A549 (cell line): ENCODE measurements at regions not wholly inside any gene's neighbourhood (a gene's known extent, or its start where the extent isn't known, plus 50 kb on each side); places are given as distances from the start of the nearest gene placed in this dataset.

Experiments
- ATAC-seq, 2 experiments: fragments of 200-7000 bp in 1 of 2; fragments of >200 bp in 1 of 2; cut with Nextera tagmentation in 1 of 2; cut with Tn5 transposase in 1 of 2; 3 replicates each; pipeline versions ENCODE4 v1.8.0 to v1.9.1; 2018 to 2020; ENCODE audit warnings: mild to moderate bottlenecking in 1 of 2, moderate library complexity in 1 of 2
- CTCF ChIA-PET: fragments of 300-600 bp; sonication (Branson Sonifier 250); formaldehyde crosslinking; extraction: SDS; loops from one replicate; lab custom pipeline; 2021; ENCODE audit warnings: antibody characterized with exemption, inconsistent platforms; lab: Yijun Ruan, JAX
- POLR2A ChIA-PET: fragments of 350-600 bp; formaldehyde crosslinking; extraction: SDS; loops from one replicate; lab custom pipeline; 2021; ENCODE audit warnings: antibody characterized with exemption, inconsistent platforms; lab: Yijun Ruan, JAX
- DNase-seq, 2 experiments: peaks; one replicate each; pipeline versions ENCODE4 v3.0.0 to v3.0.0-alpha.2; 2011 to 2016; ENCODE audit warnings: low read depth in 1 of 2, low spot score in 1 of 2
- FAIRE-seq: peaks from 2 replicates; lab custom pipeline; 2011; peaks lifted over from hg19 to GRCh38; lab: Jason Lieb, UNC
- H3K27ac ChIP-seq, 2 experiments: fragments of >200 bp; sonication (Bioruptor Twin); formaldehyde crosslinking; 3 replicates each; pipeline ENCODE4 v1.5.1; 2016 to 2017
- H3K4me1 ChIP-seq: fragments of >200 bp; sonication (Bioruptor Twin); formaldehyde crosslinking; 3 replicates; pipeline ENCODE4 v1.6.1; 2016
- H3K4me2 ChIP-seq: fragments of >200 bp; sonication (Bioruptor Twin); formaldehyde crosslinking; 3 replicates; pipeline ENCODE4 v1.6.1; 2016
- H3K4me3 ChIP-seq: fragments of >200 bp; sonication (Bioruptor Twin); formaldehyde crosslinking; 3 replicates; pipeline ENCODE4 v1.5.1; 2016
- H3K9me3 ChIP-seq: fragments of >200 bp; sonication (Bioruptor Twin); formaldehyde crosslinking; 3 replicates; pipeline ENCODE4 v1.6.1; 2016
- CBX2 ChIP-seq: fragments of 200-600 bp; sonication (generic); IDR thresholded peaks from 2 replicates; pipeline ENCODE4 v1.6.1; 2016; ENCODE audit warnings: low read depth, mild to moderate bottlenecking, borderline replicate concordance
- CBX8 ChIP-seq: fragments of 200-600 bp; sonication (generic); IDR thresholded peaks from 2 replicates; pipeline ENCODE4 v1.6.1; 2016
- CEBPB ChIP-seq, 2 experiments: fragments of >200 bp in 1 of 2; sonication (Bioruptor Twin) in 1 of 2; formaldehyde crosslinking in 1 of 2; IDR thresholded peaks; 2 replicates each; pipeline ENCODE4 v1.6.1; 2012 to 2016
- CHD4 ChIP-seq: fragments of 200-600 bp; sonication (generic); IDR thresholded peaks from 2 replicates; pipeline ENCODE4 v1.6.1; 2016; ENCODE audit warnings: antibody characterized with exemption, mild to moderate bottlenecking, borderline replicate concordance
- EHF ChIP-seq: fragments of 250-450 bp; sonication (Bioruptor Pico); IDR thresholded peaks from 2 replicates; pipeline ENCODE4 v1.5.0; 2020; ENCODE audit warnings: mild to moderate bottlenecking
- EP300 ChIP-seq, 2 experiments: fragments of >200 bp; sonication (Bioruptor Twin); formaldehyde crosslinking; IDR thresholded peaks; 2 replicates in 1 of 2; 3 replicates in 1 of 2; pipeline ENCODE4 v1.6.1; 2016 to 2017
- ESRRA ChIP-seq: fragments of 150-350 bp; IDR thresholded peaks from 2 replicates; pipeline ENCODE4 v1.6.1; 2014; ENCODE audit warnings: mild to moderate bottlenecking, low read length, borderline replicate concordance
- FOSL2 ChIP-seq, 2 experiments: fragments of 450-650 bp in 1 of 2; fragments of >200 bp in 1 of 2; sonication (Bioruptor Twin) in 1 of 2; formaldehyde crosslinking; IDR thresholded peaks; 2 replicates each; pipeline versions ENCODE4 v1.5.0 to v1.6.1; 2016 to 2020; ENCODE audit warnings: mild to moderate bottlenecking in 1 of 2, moderate library complexity in 1 of 2
- GATA3 ChIP-seq: IDR thresholded peaks from 2 replicates; pipeline ENCODE4 v1.6.1; 2012; ENCODE audit warnings: borderline replicate concordance
- HDAC2 ChIP-seq: fragments of 200-600 bp; sonication (generic); IDR thresholded peaks from 2 replicates; pipeline ENCODE4 v1.6.1; 2016
- JUN ChIP-seq, 2 experiments: fragments of >200 bp; sonication (Bioruptor Twin); formaldehyde crosslinking; IDR thresholded peaks; 2 replicates in 1 of 2; 3 replicates in 1 of 2; pipeline ENCODE4 v1.6.1; 2016 to 2017
- JUNB ChIP-seq: fragments of >200 bp; sonication (Bioruptor Twin); formaldehyde crosslinking; IDR thresholded peaks from 2 replicates; pipeline ENCODE4 v1.6.1; 2016
- NFE2L2 ChIP-seq: fragments of 150-350 bp; conservative IDR thresholded peaks from 2 replicates; pipeline ENCODE4 v1.6.1; 2014; ENCODE audit warnings: low read length
- POLR2AphosphoS2 ChIP-seq: conservative IDR thresholded peaks from 2 replicates; pipeline ENCODE4 v1.6.1; 2012; ENCODE audit warnings: low read length, improper control_type of control experiment, inconsistent platforms
- RAD21 ChIP-seq, 2 experiments: fragments of >200 bp in 1 of 2; sonication (Bioruptor Twin) in 1 of 2; formaldehyde crosslinking in 1 of 2; IDR thresholded peaks in 1 of 2; conservative IDR thresholded peaks in 1 of 2; 2 replicates in 1 of 2; 3 replicates in 1 of 2; pipeline ENCODE4 v1.6.1; 2012 to 2018; ENCODE audit warnings: inconsistent platforms in 1 of 2
- SMC3 ChIP-seq: fragments of >200 bp; sonication (Bioruptor Twin); formaldehyde crosslinking; IDR thresholded peaks from 3 replicates; pipeline ENCODE4 v1.6.1; 2018; ENCODE audit warnings: inconsistent platforms
- ZC3H11A ChIP-seq: fragments of 450-650 bp; IDR thresholded peaks from 2 replicates; pipeline ENCODE4 v1.6.1; 2014; ENCODE audit warnings: antibody characterized with exemption, mild to moderate bottlenecking
- ZFP36 ChIP-seq: fragments of 450-650 bp; IDR thresholded peaks from 2 replicates; pipeline ENCODE4 v1.6.1; 2014; ENCODE audit warnings: borderline replicate concordance; ENCODE audit not compliant: partially characterized antibody
- ZSCAN20 ChIP-seq: fragments of 250-450 bp; sonication (Bioruptor Pico); IDR thresholded peaks from 2 replicates; pipeline ENCODE4 v1.8.0; 2022; ENCODE audit warnings: mild to moderate bottlenecking, moderate library complexity
- WGBS: methylation state at CpG from one replicate; pipeline ENCODE4 v1.1.6; 2017; ENCODE audit errors: missing lambda C conversion rate; 5-methylcytosine and 5-hydroxymethylcytosine counted together
- TF ChIP-seq, protein P1 (sequence below): IDR thresholded peaks from 2 replicates; pipeline ENCODE4 v1.6.1; 2012
- TF ChIP-seq, protein P2 (sequence below): IDR thresholded peaks from 2 replicates; pipeline ENCODE4 v1.6.1; 2012; ENCODE audit warnings: low read depth, borderline replicate concordance
- TF ChIP-seq, protein P3 (sequence below): fragments of 200-600 bp; sonication (generic); IDR thresholded peaks from 2 replicates; pipeline ENCODE4 v1.6.1; 2016; ENCODE audit warnings: antibody characterized with exemption, mild to moderate bottlenecking, moderate library complexity
- TF ChIP-seq, protein P4 (sequence below): fragments of >200 bp; sonication (Bioruptor Twin); formaldehyde crosslinking; IDR thresholded peaks from 3 replicates; pipeline ENCODE4 v1.6.1; 2016
- TF ChIP-seq, protein P5 (sequence below): fragments of >200 bp; sonication (Bioruptor Twin); formaldehyde crosslinking; IDR thresholded peaks from 2 replicates; pipeline ENCODE4 v1.6.1; 2016

DNA sequence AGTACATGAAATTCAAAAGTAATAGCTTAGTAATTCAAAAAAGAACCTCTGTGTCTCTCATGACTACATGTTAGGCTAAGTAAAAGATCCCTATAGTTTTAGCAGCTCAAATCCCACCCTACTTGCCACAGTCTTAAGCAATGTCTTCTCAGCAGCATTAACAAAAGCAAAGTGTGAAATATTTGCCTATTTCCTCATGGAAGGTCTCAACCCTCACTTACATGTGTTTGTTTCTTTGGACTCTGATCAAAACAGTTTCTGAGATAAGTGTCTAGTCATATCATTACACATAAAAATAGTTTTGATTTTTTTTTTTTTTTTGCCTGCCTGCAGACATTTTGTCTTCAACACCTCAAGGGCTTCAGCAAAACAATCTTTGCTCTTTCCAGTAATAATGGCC is 310.5 kb downstream of the CETN3 start (continued):
- TF ChIP-seq EP300 (IDR thresholded peaks at IDR 0.05) (no peak), ZFP36 (no peak), RAD21 (conservative IDR thresholded peaks at IDR 0.05 in 1 of 2, IDR thresholded peaks at IDR 0.05 in 1 of 2) (no peak)

DNA sequence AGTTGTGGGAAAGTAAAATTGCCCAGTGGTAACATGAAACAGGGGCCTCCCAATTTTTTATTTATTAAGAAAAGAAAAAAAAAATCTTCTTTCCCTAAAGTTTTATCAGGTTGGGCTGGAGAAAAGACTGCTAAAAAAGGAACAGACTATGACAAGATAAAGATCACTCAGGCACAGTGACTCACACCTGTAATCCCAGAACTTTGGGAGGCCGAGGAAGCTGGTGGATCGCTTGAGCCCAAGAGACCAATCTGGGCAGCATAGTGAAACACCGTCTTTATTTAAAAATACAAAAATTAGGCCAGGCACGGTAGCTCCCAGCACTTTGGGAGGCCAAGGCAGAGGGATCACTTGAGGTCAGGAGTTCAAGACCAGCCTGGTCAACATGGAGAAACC is 312.5 kb downstream of the CETN3 start:
- TF ChIP-seq EHF (CRISPR knock-in tag) (no peak), ZFP36 (no peak), JUNB (no peak), CBX2 (no peak), CBX8 (no peak), ZC3H11A (no peak), ESRRA (no peak), ZSCAN20 (CRISPR knock-in tag) (no peak), HDAC2 (no peak), NFE2L2 (no peak), SMC3 (no peak), POLR2AphosphoS2 (no peak), GATA3 (no peak), CEBPB (IDR thresholded peaks at IDR 0.05) (no peak)
- TF ChIP-seq, protein P1, sequence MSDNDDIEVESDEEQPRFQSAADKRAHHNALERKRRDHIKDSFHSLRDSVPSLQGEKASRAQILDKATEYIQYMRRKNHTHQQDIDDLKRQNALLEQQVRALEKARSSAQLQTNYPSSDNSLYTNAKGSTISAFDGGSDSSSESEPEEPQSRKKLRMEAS, result no peak
- TF ChIP-seq, protein P2, sequence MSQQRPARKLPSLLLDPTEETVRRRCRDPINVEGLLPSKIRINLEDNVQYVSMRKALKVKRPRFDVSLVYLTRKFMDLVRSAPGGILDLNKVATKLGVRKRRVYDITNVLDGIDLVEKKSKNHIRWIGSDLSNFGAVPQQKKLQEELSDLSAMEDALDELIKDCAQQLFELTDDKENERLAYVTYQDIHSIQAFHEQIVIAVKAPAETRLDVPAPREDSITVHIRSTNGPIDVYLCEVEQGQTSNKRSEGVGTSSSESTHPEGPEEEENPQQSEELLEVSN, result no peak
- TF ChIP-seq, protein P3, sequence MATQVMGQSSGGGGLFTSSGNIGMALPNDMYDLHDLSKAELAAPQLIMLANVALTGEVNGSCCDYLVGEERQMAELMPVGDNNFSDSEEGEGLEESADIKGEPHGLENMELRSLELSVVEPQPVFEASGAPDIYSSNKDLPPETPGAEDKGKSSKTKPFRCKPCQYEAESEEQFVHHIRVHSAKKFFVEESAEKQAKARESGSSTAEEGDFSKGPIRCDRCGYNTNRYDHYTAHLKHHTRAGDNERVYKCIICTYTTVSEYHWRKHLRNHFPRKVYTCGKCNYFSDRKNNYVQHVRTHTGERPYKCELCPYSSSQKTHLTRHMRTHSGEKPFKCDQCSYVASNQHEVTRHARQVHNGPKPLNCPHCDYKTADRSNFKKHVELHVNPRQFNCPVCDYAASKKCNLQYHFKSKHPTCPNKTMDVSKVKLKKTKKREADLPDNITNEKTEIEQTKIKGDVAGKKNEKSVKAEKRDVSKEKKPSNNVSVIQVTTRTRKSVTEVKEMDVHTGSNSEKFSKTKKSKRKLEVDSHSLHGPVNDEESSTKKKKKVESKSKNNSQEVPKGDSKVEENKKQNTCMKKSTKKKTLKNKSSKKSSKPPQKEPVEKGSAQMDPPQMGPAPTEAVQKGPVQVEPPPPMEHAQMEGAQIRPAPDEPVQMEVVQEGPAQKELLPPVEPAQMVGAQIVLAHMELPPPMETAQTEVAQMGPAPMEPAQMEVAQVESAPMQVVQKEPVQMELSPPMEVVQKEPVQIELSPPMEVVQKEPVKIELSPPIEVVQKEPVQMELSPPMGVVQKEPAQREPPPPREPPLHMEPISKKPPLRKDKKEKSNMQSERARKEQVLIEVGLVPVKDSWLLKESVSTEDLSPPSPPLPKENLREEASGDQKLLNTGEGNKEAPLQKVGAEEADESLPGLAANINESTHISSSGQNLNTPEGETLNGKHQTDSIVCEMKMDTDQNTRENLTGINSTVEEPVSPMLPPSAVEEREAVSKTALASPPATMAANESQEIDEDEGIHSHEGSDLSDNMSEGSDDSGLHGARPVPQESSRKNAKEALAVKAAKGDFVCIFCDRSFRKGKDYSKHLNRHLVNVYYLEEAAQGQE, result no peak
- TF ChIP-seq, protein P4, sequence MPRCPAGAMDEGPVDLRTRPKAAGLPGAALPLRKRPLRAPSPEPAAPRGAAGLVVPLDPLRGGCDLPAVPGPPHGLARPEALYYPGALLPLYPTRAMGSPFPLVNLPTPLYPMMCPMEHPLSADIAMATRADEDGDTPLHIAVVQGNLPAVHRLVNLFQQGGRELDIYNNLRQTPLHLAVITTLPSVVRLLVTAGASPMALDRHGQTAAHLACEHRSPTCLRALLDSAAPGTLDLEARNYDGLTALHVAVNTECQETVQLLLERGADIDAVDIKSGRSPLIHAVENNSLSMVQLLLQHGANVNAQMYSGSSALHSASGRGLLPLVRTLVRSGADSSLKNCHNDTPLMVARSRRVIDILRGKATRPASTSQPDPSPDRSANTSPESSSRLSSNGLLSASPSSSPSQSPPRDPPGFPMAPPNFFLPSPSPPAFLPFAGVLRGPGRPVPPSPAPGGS, result no peak
- TF ChIP-seq, protein P5, sequence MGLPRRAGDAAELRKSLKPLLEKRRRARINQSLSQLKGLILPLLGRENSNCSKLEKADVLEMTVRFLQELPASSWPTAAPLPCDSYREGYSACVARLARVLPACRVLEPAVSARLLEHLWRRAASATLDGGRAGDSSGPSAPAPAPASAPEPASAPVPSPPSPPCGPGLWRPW, result no peak
- TF ChIP-seq, all 56 proteins: peak for 0
- Histone ChIP-seq H3K4me3 (no peak overlapping the region), H3K27ac (no peak overlapping the region), H3K4me2 (peak overlapping the region; percentile 39), H3K4me1 (peaks cover 10% of the 10 kb centered on the region; the same call in 1 of the 3 replicates), H3K9me3 (no peaks in the 10 kb centered on the region)
- no peak for FAIRE-seq
- CTCF ChIA-PET, result no interaction called here
- ATAC-seq, result no peak; a peak in 2 of 6 replicates
- DNase-seq, result no peak
- WGBS, result 47% methylated on average over 4 of the region's 4 CpGs
- POLR2A ChIA-PET, result no interaction called here

DNA sequence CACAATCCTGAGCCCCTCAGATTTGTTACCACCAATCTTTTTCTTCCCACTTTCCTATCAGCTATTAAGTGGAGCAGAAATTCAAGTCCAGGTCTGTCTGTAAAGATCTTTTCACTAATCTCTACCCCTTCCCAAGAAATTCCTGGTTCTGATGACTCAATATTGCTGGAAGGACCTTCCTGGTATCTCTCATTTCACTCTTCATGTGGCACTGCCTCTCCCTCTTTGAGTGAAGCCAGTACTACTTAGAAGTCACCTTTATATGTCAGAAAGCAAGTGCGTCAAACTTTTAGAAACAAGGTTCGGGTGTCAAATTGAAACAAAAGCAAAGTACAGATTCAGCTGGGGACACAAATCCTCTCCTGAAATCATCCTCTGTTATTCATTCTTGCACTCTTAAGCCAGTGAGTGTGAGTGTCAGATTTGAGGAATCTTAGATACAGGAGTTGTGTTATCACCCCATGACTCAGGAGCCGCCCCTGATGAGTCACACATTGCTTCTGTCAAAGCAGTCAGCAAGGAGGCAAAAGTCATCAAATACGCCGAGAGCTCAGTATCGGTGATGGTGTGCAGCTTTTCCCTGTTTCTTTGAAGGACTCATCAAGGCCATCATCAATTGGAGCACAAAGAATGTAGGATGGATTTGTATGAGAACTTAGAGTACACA is 313.0 kb downstream of the CETN3 start:
- Histone ChIP-seq H3K4me2 (peak overlapping the region; percentile 39), H3K27ac (no peak overlapping the region), H3K9me3 (no peaks in the 10 kb centered on the region), H3K4me3 (no peak overlapping the region), H3K4me1 (peaks cover 10% of the 10 kb centered on the region; the same call in 1 of the 3 replicates)
- 11% methylated on average over 6 of the region's 6 CpGs for WGBS
- ChIA-PET POLR2A (no interaction called here), CTCF (no interaction called here)
- FAIRE-seq (no peak), ATAC-seq (peak; percentile 88 to 94), DNase-seq (peak; percentile 5 to 62)
- TF ChIP-seq JUNB (0 out of 2 replicates have a peak, but pooled peaks have one; percentile 20), CHD4 (no peak), CBX8 (no peak), FOSL2 (IDR thresholded peaks at IDR 0.05) (peak; percentile 65), FOSL2 (CRISPR knock-in tag; IDR thresholded peaks at IDR 0.05) (peak; percentile 85), ZC3H11A (no peak), JUN (IDR thresholded peaks at IDR 0.05) (no peak)
